Esophagus squamous epithelium (tissue), 5 donors: ENCODE measurements at regions not wholly inside any gene's neighbourhood (a gene's known extent, or its start where the extent isn't known, plus 50 kb on each side); places are given as distances from the start of the nearest gene placed in this dataset.
A peak's percentile ranks its signal among the peaks of the same experiment; 100 is the strongest.

Experiments used
- DNase-seq: peaks from one replicate; lab custom pipeline; 2025; lab: John Stamatoyannopoulos, UW
- H3K27ac ChIP-seq, 4 donors: fragments of 200-600 bp; sonication (generic); one replicate each; pipeline ENCODE4 v1.5.1; 2016 to 2019; ENCODE audit warnings: mild to moderate bottlenecking in 1 of 4
- H3K27me3 ChIP-seq, 4 donors: fragments of 200-600 bp; sonication (generic); 1 replicate in 3 of 4; 2 replicates in 1 of 4; pipeline versions ENCODE4 v1.5.1 to v1.6.0; 2017 to 2021; ENCODE audit warnings: antibody characterized with exemption in 1 of 4
- H3K36me3 ChIP-seq, 3 donors: fragments of 200-600 bp; sonication (generic); one replicate each; pipeline ENCODE4 v1.5.1; 2016 to 2019
- H3K4me1 ChIP-seq, 3 donors: fragments of 200-600 bp; sonication (generic); one replicate each; pipeline ENCODE4 v1.5.1; 2017 to 2019
- H3K4me3 ChIP-seq, 4 donors: fragments of 200-600 bp; sonication (generic); 1 replicate in 3 of 4; 2 replicates in 1 of 4; pipeline ENCODE4 v1.5.1; 2016 to 2019; ENCODE audit warnings: mild to moderate bottlenecking in 2 of 4, moderate library complexity in 1 of 4
- H3K9me3 ChIP-seq, 3 donors: fragments of 200-600 bp; sonication (generic); one replicate each; pipeline ENCODE4 v1.5.1; 2016 to 2019
- POLR2A ChIP-seq, 4 donors: fragments of 450-650 bp; IDR thresholded peaks; one replicate each; pipeline ENCODE4 v1.6.1; 2017; ENCODE audit warnings: antibody characterized with exemption in 4 of 4, mild to moderate bottlenecking in 4 of 4, moderate library complexity in 3 of 4
- WGBS, 2 donors: methylation state at CpG; one replicate each; pipeline ENCODE4 v1.1.5; 2018; 5-methylcytosine and 5-hydroxymethylcytosine counted together
- intact Hi-C: fragments of 100-400 bp; cut with DNase I; formaldehyde crosslinking; loops from one replicate; pipeline ENCODE4 v1.15.0; 2022
- TF ChIP-seq, protein P1 (sequence below), 6 experiments: fragments of 450-650 bp in 4 of 6; fragments of 200-600 bp in 2 of 6; sonication (generic) in 2 of 6; IDR thresholded peaks; one replicate each; pipeline ENCODE4 v1.5.1; 2016 to 2019; ENCODE audit warnings: antibody characterized with exemption in 6 of 6, mild to moderate bottlenecking in 4 of 6, moderate library complexity in 4 of 6
- donor health status: DM: yes; HTN: yes; CAD: no.

DNA sequence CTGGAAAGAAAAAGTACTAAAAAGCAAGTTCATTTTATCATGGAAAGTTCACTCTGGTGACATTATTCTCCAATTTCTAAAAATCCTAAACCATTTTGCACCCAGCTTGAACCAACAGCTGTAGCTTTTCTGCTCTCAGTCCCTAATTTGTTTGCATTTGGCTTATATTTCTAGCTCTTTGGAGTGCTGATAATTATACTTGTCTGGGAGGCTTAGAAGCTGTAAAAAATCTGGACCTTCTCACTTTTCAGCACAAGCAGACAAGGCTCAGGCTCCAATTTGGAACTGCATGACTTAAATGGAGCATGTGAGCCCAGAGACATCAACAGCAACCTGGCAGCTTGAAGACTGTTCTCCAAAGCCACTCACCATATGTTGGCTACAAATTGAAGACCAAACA is 170.9 kb upstream of the PCDH18 start:
- DNase-seq = no peak
- H3K9me3 ChIP-seq = no peaks in the 10 kb centered on the region
- intact Hi-C loops = no loop called here
- no peaks in the 10 kb centered on the region for H3K27me3 ChIP-seq
- no peak for TF ChIP-seq POLR2A (IDR thresholded peaks at IDR 0.05)
- TF ChIP-seq, protein P1, sequence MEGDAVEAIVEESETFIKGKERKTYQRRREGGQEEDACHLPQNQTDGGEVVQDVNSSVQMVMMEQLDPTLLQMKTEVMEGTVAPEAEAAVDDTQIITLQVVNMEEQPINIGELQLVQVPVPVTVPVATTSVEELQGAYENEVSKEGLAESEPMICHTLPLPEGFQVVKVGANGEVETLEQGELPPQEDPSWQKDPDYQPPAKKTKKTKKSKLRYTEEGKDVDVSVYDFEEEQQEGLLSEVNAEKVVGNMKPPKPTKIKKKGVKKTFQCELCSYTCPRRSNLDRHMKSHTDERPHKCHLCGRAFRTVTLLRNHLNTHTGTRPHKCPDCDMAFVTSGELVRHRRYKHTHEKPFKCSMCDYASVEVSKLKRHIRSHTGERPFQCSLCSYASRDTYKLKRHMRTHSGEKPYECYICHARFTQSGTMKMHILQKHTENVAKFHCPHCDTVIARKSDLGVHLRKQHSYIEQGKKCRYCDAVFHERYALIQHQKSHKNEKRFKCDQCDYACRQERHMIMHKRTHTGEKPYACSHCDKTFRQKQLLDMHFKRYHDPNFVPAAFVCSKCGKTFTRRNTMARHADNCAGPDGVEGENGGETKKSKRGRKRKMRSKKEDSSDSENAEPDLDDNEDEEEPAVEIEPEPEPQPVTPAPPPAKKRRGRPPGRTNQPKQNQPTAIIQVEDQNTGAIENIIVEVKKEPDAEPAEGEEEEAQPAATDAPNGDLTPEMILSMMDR (IDR thresholded peaks at IDR 0.05) = no peak
- no peak overlapping the region for H3K4me3 ChIP-seq
- peak overlapping the region in 3 of 4 donors; percentile 23 to 77 (median 58) for H3K27ac ChIP-seq
- H3K36me3 ChIP-seq = no peaks in the 10 kb centered on the region
- peaks cover 0 to 29% (median 2%) of the 10 kb centered on the region in 3 donors for H3K4me1 ChIP-seq

DNA sequence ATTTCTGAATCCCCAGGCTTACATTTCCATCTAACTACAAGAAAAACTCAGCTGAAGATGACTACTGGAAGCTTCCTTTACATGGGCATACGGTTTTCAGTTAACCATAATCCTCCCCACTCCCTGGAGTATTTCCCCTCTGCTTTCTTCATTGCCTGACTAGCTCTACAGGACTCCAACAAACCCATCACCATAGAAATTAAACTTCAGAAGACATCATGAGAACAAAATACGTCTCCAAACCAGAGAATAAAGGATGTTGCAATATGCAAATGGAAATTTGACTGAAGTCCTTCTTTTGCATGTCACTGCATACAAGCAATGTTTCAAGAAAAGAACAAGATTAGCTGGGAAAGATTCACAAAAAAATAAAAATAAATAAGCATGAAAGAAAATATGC is 170.2 kb upstream of the PCDH18 start:
- H3K27ac ChIP-seq = peak overlapping the region in 2 of 4 donors; percentile 30 to 36
- no peaks in the 10 kb centered on the region for H3K9me3 ChIP-seq
- H3K4me1 ChIP-seq = peaks cover 0 to 26% (median 2%) of the 10 kb centered on the region in 3 donors
- H3K4me3 ChIP-seq = no peak overlapping the region
- intact Hi-C loops = no loop called here
- DNase-seq = no peak
- TF ChIP-seq, protein P1 (IDR thresholded peaks at IDR 0.05) = no peak
- no peak for TF ChIP-seq POLR2A (IDR thresholded peaks at IDR 0.05)
- WGBS, 2 donors = 44 to 45% methylated on average over 2 of the region's 2 CpGs
- H3K36me3 ChIP-seq = no peaks in the 10 kb centered on the region
- no peaks in the 10 kb centered on the region for H3K27me3 ChIP-seq

DNA sequence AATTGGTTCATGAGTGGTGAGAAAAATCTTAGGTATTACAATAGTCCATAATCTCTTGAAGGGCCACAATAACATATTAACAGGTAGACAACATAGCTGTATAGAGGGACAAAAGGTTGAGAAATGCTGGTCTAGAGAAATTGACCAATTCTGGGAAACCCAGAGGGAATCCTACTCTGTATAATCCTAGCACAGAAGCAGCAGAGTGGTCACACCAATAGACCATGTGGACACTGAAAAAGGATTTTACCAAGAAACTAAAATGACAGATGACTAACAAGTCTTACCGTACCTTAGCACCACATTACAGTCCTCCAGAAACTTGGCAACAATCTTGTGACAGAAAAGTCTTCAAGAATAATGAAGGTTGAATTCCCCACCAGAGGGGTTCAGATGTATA is 169.1 kb upstream of the PCDH18 start:
- no peaks in the 10 kb centered on the region for H3K36me3 ChIP-seq
- peak overlapping the region in 1 of 4 donors; percentile 44 for H3K27ac ChIP-seq
- intact Hi-C loops = no loop called here
- H3K9me3 ChIP-seq = no peaks in the 10 kb centered on the region
- TF ChIP-seq, protein P1 (IDR thresholded peaks at IDR 0.05) = no peak
- TF ChIP-seq POLR2A (IDR thresholded peaks at IDR 0.05) = no peak
- H3K4me1 ChIP-seq = peaks cover 0 to 23% (median 2%) of the 10 kb centered on the region in 3 donors
- WGBS, 2 donors = 67 to 92% methylated on average over 1 of the region's 1 CpG
- H3K27me3 ChIP-seq = no peaks in the 10 kb centered on the region
- no peak overlapping the region for H3K4me3 ChIP-seq
- no peak for DNase-seq

DNA sequence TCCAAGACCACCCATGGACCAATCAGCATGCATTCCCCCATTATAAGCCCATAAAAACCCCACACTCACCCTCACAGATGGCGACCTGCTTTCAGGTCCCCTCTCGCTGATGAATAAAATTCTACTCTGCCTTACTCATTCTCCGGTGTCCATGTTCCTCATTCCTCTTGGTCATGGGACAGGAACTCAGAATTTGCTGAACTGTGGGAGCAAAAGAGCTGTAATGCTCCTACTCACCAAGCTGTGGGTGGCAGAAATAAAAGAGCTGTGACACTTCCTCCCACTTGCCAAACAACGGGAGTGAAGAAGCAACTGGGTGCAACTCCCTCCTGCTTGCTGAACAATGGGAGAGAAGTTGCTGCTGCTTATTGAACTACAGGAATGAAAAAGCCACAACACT is 168.5 kb upstream of the PCDH18 start:
- H3K27me3 ChIP-seq = no peaks in the 10 kb centered on the region
- TF ChIP-seq, protein P1 (IDR thresholded peaks at IDR 0.05) = no peak
- no peak for TF ChIP-seq POLR2A (IDR thresholded peaks at IDR 0.05)
- H3K4me1 ChIP-seq = peaks cover 0 to 22% (median 0%) of the 10 kb centered on the region in 3 donors
- DNase-seq = no peak
- H3K4me3 ChIP-seq = no peak overlapping the region
- no peaks in the 10 kb centered on the region for H3K9me3 ChIP-seq
- peak overlapping the region in 3 of 4 donors; percentile 5 to 44 (median 44) for H3K27ac ChIP-seq
- H3K36me3 ChIP-seq = no peaks in the 10 kb centered on the region
- WGBS, 2 donors = 80 to 95% methylated on average over 4 of the region's 4 CpGs
- intact Hi-C loops = no loop called here

DNA sequence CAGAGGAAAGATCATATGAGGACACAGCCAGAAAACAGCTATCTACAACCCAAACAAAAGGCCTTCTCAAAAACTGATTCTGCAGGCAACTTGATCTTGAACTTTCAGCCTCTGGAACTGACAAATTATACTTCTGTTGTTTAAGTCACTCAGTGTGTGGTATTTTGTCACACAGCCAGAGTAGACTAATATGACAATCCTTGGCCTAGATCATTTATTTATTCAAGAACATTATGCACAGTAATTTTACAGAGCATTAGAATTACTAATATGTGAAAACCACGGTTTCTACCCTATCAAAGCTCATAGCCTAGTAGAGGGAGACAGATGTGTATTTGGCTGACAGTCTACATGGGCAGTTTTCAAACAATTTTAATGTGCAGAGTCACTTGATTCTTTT is 167.8 kb upstream of the PCDH18 start:
- no peaks in the 10 kb centered on the region for H3K36me3 ChIP-seq
- H3K9me3 ChIP-seq = no peaks in the 10 kb centered on the region
- no peaks in the 10 kb centered on the region for H3K27me3 ChIP-seq
- WGBS, 2 donors = 20 to 40% methylated on average over 1 of the region's 1 CpG
- no peak for DNase-seq
- no peak overlapping the region for H3K4me3 ChIP-seq
- TF ChIP-seq, protein P1 (IDR thresholded peaks at IDR 0.05) = no peak
- TF ChIP-seq POLR2A (IDR thresholded peaks at IDR 0.05) = no peak
- intact Hi-C loops = no loop called here
- H3K4me1 ChIP-seq = peaks cover 0 to 15% (median 0%) of the 10 kb centered on the region in 3 donors
- peak overlapping the region in 1 of 4 donors; percentile 44 for H3K27ac ChIP-seq
